GM12878 (cell line): ENCODE measurements at regions not wholly inside any gene's neighbourhood (a gene's known extent, or its start where the extent isn't known, plus 50 kb on each side); places are given as distances from the start of the nearest gene placed in this dataset.

ENCODE experiments used
- ATAC-seq: fragments of 200-7000 bp; cut with Tn5 transposase; 3 replicates; pipeline ENCODE4 v1.9.1; 2020; ENCODE audit warnings: mild to moderate bottlenecking, moderate library complexity
- BruUV-seq: library from RNA; stranded (reverse); fragments of 400-500 nt; replicated peaks from 2 replicates; lab custom pipeline; 2021; lab: Mats Ljungman, UMichigan
- CTCF ChIA-PET: fragments of 300-600 bp; sonication (Branson Sonifier 250); formaldehyde crosslinking; extraction: SDS; loops from one replicate; lab custom pipeline; 2021; ENCODE audit warnings: inconsistent platforms; lab: Yijun Ruan, JAX
- POLR2A ChIA-PET: fragments of 350-600 bp; formaldehyde crosslinking; extraction: SDS; loops from one replicate; lab custom pipeline; 2021; ENCODE audit warnings: inconsistent platforms; lab: Charles Lee
- RAD21 ChIA-PET: fragments of 300-600 bp; sonication (Branson Sonifier 250); formaldehyde crosslinking; loops from one replicate; lab custom pipeline; 2023; ENCODE audit warnings: antibody characterized with exemption; ENCODE audit not compliant: unreplicated experiment; lab: Charles Lee
- SMC1A ChIA-PET: fragments of 300-600 bp; sonication (Branson Sonifier 250); formaldehyde crosslinking; loops from one replicate; lab custom pipeline; 2023; ENCODE audit not compliant: unreplicated experiment, uncharacterized antibody; lab: Charles Lee
- DNase-seq: peaks from one replicate; pipeline ENCODE4 v3.0.0-alpha.2; 2011; ENCODE audit warnings: low read depth, low spot score
- FAIRE-seq: peaks from 3 replicates; lab custom pipeline; 2011; peaks lifted over from hg19 to GRCh38; lab: Jason Lieb, UNC
- H2AFZ ChIP-seq: 2 replicates; pipeline ENCODE4 v1.6.0; 2011; ENCODE audit warnings: low read depth, low read length, control low read depth; ENCODE audit not compliant: control insufficient read depth
- H3K27ac ChIP-seq: 2 replicates; pipeline ENCODE4 v1.5.1; 2011; ENCODE audit warnings: control low read depth; ENCODE audit not compliant: control insufficient read depth, insufficient read depth
- H3K27me3 ChIP-seq, 2 experiments: replicated peaks in 1 of 2; 2 replicates each; pipeline versions ENCODE4 v1.6.0 to v1.6.1; 2011; ENCODE audit warnings: low read length in 1 of 2; ENCODE audit not compliant: control insufficient read depth in 2 of 2, insufficient read depth in 2 of 2
- H3K36me3 ChIP-seq, 2 experiments: 2 replicates each; pipeline ENCODE4 v1.5.1; 2011; ENCODE audit warnings: low read length in 1 of 2; ENCODE audit not compliant: control insufficient read depth in 2 of 2, insufficient read depth in 2 of 2
- H3K4me1 ChIP-seq: 2 replicates; pipeline ENCODE4 v1.6.1; 2011; ENCODE audit warnings: mild to moderate bottlenecking, low read length, moderate library complexity, mixed read lengths; ENCODE audit not compliant: control insufficient read depth, insufficient read depth
- H3K4me2 ChIP-seq: 2 replicates; pipeline ENCODE4 v1.6.0; 2011; ENCODE audit warnings: control low read depth; ENCODE audit not compliant: control insufficient read depth, insufficient read depth
- H3K4me3 ChIP-seq: fragments of 200-600 bp; sonication (generic); 2 replicates; pipeline ENCODE4 v1.5.1; 2016
- H3K79me2 ChIP-seq: 2 replicates; pipeline ENCODE4 v1.6.0; 2011; ENCODE audit warnings: low read length; ENCODE audit not compliant: control insufficient read depth, insufficient read depth
- H3K9ac ChIP-seq: 2 replicates; pipeline ENCODE4 v1.8.0; 2011; ENCODE audit warnings: low read length, control low read depth, mixed read lengths; ENCODE audit not compliant: control insufficient read depth, insufficient read depth
- H3K9me3 ChIP-seq: replicated peaks from 3 replicates; pipeline ENCODE4 v1.5.1; 2011; ENCODE audit warnings: mild to moderate bottlenecking, low read length; ENCODE audit not compliant: control insufficient read depth, insufficient read depth
- H4K20me1 ChIP-seq: 2 replicates; pipeline ENCODE4 v1.6.0; 2011; ENCODE audit not compliant: control insufficient read depth, insufficient read depth
- BHLHE40 ChIP-seq, 2 experiments: fragments of 450-650 bp in 1 of 2; IDR thresholded peaks; 2 replicates each; pipeline ENCODE4 v1.6.1; 2011 to 2017; ENCODE audit warnings: low read depth in 2 of 2, borderline replicate concordance in 1 of 2, improper control_type of control experiment in 1 of 2, low read length in 1 of 2, mild to moderate bottlenecking in 1 of 2
- CHD4 ChIP-seq: fragments of 200-600 bp; sonication (generic); IDR thresholded peaks from 2 replicates; pipeline ENCODE4 v1.6.1; 2016; ENCODE audit warnings: mild to moderate bottlenecking
- RAD21 ChIP-seq: IDR thresholded peaks from 2 replicates; pipeline ENCODE4 v1.6.1; 2011; ENCODE audit warnings: mild to moderate bottlenecking, low read depth, low read length, moderate library complexity; ENCODE audit not compliant: insufficient read depth
- SIN3A ChIP-seq: IDR thresholded peaks from 2 replicates; pipeline ENCODE4 v1.6.1; 2012; ENCODE audit warnings: low read depth, low read length, improper control_type of control experiment
- SMAD1 ChIP-seq: fragments of 450-650 bp; IDR thresholded peaks from 2 replicates; pipeline ENCODE4 v1.6.1; 2018; ENCODE audit warnings: mild to moderate bottlenecking, low read depth; ENCODE audit not compliant: partially characterized antibody
- SMC3 ChIP-seq: IDR thresholded peaks from 2 replicates; pipeline ENCODE4 v1.6.1; 2011; ENCODE audit warnings: low read length, improper control_type of control experiment, borderline replicate concordance
- SREBF1 ChIP-seq: IDR thresholded peaks from 2 replicates; pipeline ENCODE4 v1.6.1; 2012; ENCODE audit warnings: mild to moderate bottlenecking, low read length
- YY1 ChIP-seq: IDR thresholded peaks from 2 replicates; pipeline ENCODE4 v1.6.1; 2011; ENCODE audit warnings: low read depth, mild to moderate bottlenecking, low read length
- ZNF207 ChIP-seq: fragments of 450-650 bp; IDR thresholded peaks from 2 replicates; pipeline ENCODE4 v1.6.1; 2014; ENCODE audit warnings: antibody characterized with exemption, mild to moderate bottlenecking, borderline replicate concordance
- WGBS: methylation state at CpG from one replicate; pipeline ENCODE4 v1.1.6; 2016; ENCODE audit warnings: low lambda C conversion rate; ENCODE audit not compliant: insufficient replicate concordance, insufficient coverage; ENCODE audit errors: missing lambda C conversion rate; 5-methylcytosine and 5-hydroxymethylcytosine counted together
- in situ Hi-C: fragments of 300-500 bp; cut with MboI; formaldehyde crosslinking; loops from 9 replicates; pipeline ENCODE4 v1.14.3; 2018; ENCODE audit warnings: mixed read lengths
- intact Hi-C: fragments of 100-400 bp; cut with micrococcal nuclease; formaldehyde crosslinking; loops from one replicate; pipeline ENCODE4 v1.14.2; 2022; ENCODE audit not compliant: unreplicated experiment
- TF ChIP-seq, protein P1 (sequence below): fragments of 450-650 bp; IDR thresholded peaks from 2 replicates; pipeline ENCODE4 v1.6.1; 2016; ENCODE audit warnings: mild to moderate bottlenecking
- TF ChIP-seq, protein P2 (sequence below), 3 experiments: IDR thresholded peaks in 2 of 3; conservative IDR thresholded peaks in 1 of 3; 2 replicates each; pipeline ENCODE4 v1.5.1; 2011; ENCODE audit warnings: low read depth in 3 of 3, low read length in 3 of 3, mild to moderate bottlenecking in 3 of 3, control low read depth in 2 of 3, moderate library complexity in 2 of 3, inconsistent platforms in 1 of 3, mixed read lengths in 1 of 3; ENCODE audit not compliant: control insufficient read depth in 2 of 3, insufficient read depth in 1 of 3; ENCODE audit errors: extremely low read depth in 1 of 3

DNA sequence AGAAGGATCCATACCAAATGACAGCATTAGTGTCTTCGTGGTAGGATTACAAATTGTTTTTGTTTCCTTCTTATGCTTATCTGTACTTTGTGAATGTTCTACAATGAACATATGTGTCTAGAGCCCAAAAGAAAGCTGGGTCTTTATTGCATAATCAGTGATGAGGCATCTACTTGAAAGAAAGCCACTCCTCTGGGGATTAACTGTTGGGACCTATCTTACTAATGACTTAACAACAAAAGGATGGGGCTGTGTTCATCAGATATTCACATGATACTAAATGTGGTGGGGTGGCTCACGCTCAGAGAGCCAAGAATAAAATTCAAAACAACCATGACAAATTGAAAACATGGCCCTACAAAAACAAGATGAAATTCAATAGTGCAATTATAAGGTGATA, 160.2 kb downstream of the RGS9 start (continued):
- TF ChIP-seq CHD4 = no peak
- TF ChIP-seq SMAD1 = no peak
- no peak for TF ChIP-seq BHLHE40 (IDR thresholded peaks at IDR 0.05; ENCODE audit: borderline replicate concordance in 1 of 2, low read depth in 2 of 2, low read length in 1 of 2)
- no peak for TF ChIP-seq ZNF207
- TF ChIP-seq, all 136 proteins: peak for 0

DNA sequence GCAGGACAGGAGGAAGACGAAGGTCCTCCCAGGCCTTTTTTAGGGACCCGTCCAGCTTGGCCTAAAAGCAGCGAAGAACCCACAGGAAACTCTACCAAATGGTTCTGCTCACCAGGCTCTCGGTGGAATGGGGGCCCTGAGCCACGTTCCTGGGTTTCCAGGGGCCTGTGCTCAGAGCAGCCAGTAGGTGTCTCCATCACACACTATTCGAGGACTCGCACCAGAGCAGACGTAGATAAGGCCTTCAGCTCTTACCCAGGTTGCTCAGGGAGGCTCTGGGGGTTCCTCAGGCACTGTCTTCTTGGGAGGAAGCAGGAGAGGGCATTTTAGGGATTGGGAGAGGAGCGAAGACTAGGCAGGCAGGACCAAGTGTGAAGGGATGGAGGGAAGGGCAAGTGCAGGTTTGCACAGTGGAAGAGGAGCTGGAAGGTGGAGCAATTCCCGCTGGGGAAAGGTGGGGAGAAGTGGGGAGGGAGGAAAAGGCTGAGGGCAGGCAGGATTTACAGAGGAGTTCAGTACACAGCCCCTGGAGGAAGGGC, 157.1 kb downstream of the RGS9 start:
- Histone ChIP-seq H3K4me1 (no peaks in the 10 kb centered on the region), H3K27ac (no peak overlapping the region), H3K79me2 (no peaks in the 10 kb centered on the region), H3K27me3 (no peaks in the 10 kb centered on the region), H3K4me3 (no peak overlapping the region), H3K4me2 (no peak overlapping the region), H3K9ac (no peak overlapping the region), H4K20me1 (no peaks in the 10 kb centered on the region), H2AFZ (no peak overlapping the region), H3K36me3 (no peaks in the 10 kb centered on the region), H3K9me3 (no peaks in the 10 kb centered on the region)
- 9% methylated on average over 10 of the region's 10 CpGs for WGBS
- TF ChIP-seq SIN3A (no peak), RAD21 (peak; percentile 88), SMC3 (peak; percentile 86), SREBF1 (no peak), YY1 (0 out of 2 replicates have a peak, but pooled peaks have one; percentile 27)
- TF ChIP-seq, protein P1, sequence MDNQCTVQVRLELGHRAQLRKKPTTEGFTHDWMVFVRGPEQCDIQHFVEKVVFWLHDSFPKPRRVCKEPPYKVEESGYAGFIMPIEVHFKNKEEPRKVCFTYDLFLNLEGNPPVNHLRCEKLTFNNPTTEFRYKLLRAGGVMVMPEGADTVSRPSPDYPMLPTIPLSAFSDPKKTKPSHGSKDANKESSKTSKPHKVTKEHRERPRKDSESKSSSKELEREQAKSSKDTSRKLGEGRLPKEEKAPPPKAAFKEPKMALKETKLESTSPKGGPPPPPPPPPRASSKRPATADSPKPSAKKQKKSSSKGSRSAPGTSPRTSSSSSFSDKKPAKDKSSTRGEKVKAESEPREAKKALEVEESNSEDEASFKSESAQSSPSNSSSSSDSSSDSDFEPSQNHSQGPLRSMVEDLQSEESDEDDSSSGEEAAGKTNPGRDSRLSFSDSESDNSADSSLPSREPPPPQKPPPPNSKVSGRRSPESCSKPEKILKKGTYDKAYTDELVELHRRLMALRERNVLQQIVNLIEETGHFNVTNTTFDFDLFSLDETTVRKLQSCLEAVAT = no peak
- TF ChIP-seq, protein P2, sequence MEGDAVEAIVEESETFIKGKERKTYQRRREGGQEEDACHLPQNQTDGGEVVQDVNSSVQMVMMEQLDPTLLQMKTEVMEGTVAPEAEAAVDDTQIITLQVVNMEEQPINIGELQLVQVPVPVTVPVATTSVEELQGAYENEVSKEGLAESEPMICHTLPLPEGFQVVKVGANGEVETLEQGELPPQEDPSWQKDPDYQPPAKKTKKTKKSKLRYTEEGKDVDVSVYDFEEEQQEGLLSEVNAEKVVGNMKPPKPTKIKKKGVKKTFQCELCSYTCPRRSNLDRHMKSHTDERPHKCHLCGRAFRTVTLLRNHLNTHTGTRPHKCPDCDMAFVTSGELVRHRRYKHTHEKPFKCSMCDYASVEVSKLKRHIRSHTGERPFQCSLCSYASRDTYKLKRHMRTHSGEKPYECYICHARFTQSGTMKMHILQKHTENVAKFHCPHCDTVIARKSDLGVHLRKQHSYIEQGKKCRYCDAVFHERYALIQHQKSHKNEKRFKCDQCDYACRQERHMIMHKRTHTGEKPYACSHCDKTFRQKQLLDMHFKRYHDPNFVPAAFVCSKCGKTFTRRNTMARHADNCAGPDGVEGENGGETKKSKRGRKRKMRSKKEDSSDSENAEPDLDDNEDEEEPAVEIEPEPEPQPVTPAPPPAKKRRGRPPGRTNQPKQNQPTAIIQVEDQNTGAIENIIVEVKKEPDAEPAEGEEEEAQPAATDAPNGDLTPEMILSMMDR (IDR thresholded peaks at IDR 0.05 in 2 of 3, conservative IDR thresholded peaks at IDR 0.05 in 1 of 3; ENCODE audit: control insufficient read depth in 2 of 3, extremely low read depth in 1 of 3, insufficient read depth in 1 of 3, low read depth in 3 of 3, low read length in 3 of 3) = peak; percentile 82 to 87 (median 85)
- in situ Hi-C loops (loop anchor here (5.0 to 25.0 kb wide), 2 partner anchors 693 to 873 kb away; no protein-coding TSS in a partner anchor), intact Hi-C loops (loop anchor here (1.0 to 2.0 kb wide), 4 partner anchors 262 to 871 kb away; no protein-coding TSS in a partner anchor)
- ChIA-PET POLR2A (interaction anchor here (0.9 kb wide), 1 partner anchor 263 kb away, joined by 3 read pairs; no protein-coding TSS in a partner anchor), RAD21 (interaction anchor here (0.6 to 2.4 kb wide), 15 partner anchors 8 to 1109 kb away, joined by 3 to 45 read pairs (median 5); no protein-coding TSS in a partner anchor), SMC1A (interaction anchor here (0.6 to 3.2 kb wide), 17 partner anchors 12 to 870 kb away, joined by 3 to 35 read pairs (median 3); no protein-coding TSS in a partner anchor), CTCF (interaction anchor here (0.5 to 8.1 kb wide), 25 partner anchors 22 to 875 kb away, joined by 3 to 76 read pairs (median 3); no protein-coding TSS in a partner anchor)
- peak; percentile 99 for ATAC-seq
- DNase-seq = no peak
- no TSS peak for BruUV-seq
- peak; percentile 81 for FAIRE-seq
